Pulmonary artery endothelial cell (primary cell): ENCODE measurements at regions not wholly inside any gene's neighbourhood (a gene's known extent, or its start where the extent isn't known, plus 50 kb on each side); places are given as distances from the start of the nearest gene placed in this dataset.

Source experiments
- DNase-seq: peaks from one replicate; pipeline ENCODE4 v3.0.0-alpha.2; 2011; ENCODE audit warnings: low read depth, low spot score

DNA sequence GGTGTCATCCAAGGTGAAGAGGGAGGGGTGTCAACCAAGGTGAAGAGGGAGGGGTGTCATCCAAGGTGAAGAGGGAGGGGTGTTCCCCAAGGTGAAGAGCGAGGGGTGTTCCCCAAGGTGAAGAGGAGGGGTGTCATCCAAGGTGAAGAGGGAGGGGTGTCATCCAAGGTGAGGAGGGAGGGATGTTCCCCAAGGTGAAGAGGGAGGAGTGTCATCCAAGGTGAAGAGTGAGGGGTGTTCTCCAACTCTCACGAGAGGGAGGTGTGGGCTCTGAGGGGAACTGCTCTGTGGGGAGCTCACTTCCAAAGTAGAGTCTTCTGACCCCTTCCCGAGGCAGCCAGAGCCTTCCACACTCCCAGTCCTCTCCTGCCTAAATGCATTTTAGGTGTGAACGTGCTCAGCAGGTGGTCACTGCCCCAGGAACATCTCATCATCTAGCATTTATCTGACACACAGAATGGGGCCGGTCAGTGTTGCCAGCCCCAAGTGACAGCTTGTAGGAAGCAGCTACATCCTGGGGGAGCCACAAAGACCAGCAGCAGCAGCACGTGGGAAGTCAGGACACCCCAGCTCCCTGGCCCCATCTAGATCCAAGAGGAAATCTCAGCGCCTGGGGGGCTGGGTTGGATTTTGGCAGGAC, 323.8 kb downstream of the GLRX3 start:
- no peak for DNase-seq

DNA sequence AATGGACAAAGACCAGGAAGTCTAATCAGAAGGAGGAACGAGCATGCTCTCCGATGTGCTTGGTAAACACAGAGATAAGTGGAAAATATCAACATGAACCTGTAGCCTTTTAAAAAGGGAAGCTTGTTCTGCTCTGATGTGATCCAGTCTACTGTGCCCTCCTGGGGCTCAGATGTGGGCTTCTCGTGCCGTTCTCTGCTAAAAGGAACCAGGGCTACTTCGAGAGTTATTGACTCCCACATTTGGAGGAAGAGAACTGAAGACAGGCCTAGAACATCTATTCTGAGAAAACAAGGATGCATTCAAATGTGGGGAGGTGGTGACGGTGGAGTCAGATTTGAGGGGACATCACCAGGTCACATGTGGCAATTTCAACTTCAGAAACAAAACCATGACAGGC, 325.4 kb downstream of the GLRX3 start:
- DNase-seq = no peak

DNA sequence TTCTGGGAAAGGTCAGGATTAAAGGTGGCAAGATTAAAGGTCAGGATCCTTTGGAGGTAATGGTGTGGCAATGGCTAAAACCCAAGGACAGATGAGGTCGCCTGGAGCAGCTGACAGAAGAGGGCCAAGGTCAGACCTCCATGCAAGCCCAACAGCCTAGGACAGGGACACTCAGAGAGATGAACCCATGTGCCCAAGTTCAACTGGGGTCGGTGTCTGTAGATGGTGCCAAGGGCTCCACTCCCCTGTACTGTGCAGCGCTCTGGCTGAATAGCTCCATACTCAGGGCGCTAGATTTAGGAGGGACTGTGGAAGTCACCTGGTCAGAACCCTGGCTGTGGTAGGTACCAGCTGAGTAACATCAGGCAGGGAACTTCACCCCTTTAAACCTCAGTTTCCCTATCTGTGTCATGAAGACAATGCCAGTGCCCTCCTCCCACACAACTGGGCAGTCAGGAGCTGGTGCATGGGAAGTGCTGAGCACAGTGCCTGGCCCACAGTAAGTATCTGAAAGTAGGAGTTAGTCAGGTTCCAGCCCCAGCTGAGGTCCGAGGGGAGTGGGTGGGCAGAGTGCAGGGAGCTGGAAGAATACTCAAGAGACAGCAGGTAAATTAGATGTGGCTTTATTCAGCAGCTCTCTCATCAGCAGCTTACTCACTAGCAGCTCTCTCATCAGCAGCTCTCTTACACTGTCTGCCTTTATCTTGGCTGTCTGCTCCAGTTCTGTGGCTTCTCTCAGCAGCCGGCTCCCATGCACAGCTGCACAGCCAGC, 327.1 kb downstream of the GLRX3 start:
- no peak for DNase-seq

DNA sequence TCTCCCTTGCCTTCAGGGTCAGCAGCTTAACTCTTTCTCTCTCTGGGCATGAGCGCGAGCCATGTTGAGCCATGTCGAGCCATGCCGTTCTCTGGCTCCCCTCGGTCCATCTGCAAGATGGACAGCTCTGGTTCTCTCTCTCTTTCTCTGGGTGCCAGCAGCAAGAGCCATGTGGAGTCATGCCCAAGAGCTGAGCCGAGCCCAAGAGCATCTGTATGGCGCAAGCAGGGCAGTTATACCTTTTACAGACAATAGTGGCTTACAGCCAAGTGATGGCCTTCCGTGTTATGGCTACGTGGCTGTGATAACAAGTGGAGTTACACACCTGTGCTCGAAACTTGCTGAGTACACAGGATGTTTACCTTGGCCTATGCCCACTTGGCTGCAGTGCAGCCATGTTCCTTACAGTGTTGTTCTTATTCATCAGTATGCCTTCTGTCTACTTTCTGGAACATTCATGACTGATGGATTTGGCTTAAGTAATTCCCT, 327.7 kb downstream of the GLRX3 start:
- no peak for DNase-seq

DNA sequence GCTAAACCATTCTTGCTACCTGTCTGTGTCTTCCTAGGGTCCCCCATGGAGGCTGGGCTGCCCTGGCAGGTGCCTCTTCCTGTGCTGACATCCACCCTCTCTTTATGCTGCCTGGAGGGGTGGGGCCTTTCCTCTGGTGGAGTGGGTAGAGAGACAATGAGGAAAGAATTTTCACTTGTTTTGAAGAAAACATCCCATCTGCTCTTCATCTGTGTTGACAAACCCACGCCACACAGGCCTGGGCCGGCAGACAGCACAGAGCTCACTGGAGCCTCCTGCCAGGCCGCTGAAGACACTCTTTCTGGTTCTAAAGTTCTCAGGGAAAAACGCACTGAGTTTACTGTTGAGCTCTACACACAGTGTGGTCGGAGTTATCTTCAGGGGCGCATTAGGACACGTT, 328.2 kb downstream of the GLRX3 start:
- DNase-seq = no peak

DNA sequence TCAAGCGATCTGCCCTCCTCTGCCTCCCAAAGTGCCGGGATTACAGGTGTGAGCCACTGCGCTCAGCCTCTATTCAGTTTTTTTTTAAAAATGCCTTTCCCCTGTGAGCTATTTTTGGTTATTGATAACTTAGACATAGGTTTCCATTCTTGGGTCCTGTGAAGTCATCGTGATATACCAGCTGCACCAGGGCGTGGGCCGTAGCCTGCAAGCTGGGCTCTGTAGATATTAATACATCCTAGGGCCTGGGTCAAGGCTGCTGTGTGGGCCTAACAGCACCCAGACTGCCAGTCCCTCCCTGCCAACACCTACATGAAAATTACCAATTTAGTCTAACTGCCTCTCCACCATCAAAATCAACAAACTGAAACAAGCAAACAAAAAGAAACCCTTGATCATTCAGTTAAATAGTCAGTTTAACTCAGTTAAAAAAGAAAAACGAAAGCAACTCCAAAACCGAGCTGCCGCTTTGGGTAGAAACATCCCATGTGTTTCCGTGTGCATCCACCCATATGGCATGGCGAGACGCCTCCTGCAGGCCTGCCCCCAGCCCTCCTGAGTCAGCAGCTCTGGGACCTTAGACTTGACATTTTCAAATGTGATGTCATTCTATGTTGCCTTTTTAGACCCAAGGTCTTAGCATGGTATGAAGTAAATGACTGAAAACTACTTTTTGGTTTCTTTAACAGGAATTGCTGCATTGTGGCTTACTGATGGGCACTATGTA, 330.2 kb downstream of the GLRX3 start:
- no peak for DNase-seq

DNA sequence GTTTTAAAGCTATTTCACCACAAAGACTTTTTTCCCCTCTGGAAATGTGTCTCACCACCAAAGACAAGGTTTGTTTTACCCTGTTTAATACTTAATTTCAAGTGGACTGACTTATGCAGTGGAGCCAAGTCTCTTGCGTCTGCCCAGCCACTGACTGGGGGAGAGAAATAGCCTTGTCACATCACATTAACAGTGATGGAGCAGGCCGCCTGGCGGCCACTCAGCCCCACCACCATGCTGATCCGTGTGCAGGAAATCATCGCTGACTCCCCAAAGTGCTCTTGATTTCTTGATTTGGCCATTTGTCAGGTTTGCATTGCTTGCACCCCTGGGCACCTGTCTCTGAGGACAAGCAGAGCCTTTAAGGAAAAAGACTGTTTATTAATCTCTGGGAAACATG, 334.1 kb downstream of the GLRX3 start:
- DNase-seq = no peak

DNA sequence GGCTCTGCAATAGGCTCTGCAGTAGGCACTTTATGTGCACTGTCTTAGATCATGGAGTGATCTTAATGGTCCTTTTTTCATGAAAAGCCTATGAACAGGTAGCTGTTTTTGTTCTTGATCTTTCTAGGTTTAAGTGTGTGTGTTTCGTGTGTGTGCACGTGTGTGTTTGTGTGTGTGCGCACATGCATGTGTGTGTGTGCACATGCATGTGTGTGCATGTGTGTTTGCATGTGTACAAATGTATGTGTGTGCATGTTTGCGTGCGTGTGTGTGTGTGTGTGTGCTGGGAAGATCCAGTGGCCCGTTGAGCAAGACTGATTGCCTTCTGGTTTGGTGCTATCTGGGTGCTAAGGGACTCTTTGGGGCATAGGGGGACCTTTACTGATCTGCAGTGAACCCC, 334.8 kb downstream of the GLRX3 start:
- no peak for DNase-seq

DNA sequence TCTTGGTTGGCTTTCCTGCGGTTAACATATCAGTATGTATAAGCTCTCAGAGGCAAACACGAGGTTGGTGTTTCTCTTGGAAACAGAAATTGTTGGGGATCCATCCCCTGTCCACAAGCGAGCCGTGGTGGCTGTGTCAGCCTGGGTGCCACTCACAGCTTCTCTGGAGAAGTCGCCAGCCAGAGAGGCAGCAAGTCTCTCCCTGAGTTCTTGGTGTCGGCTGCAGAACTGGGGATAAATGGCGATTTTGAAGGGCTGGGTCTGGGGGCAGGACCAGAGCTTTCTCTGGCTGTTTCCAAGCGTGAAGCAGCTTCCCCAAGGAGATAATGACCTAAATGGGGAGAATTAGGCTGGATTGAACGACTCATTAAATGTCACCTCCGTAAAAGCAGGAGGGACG, 335.3 kb downstream of the GLRX3 start:
- no peak for DNase-seq

DNA sequence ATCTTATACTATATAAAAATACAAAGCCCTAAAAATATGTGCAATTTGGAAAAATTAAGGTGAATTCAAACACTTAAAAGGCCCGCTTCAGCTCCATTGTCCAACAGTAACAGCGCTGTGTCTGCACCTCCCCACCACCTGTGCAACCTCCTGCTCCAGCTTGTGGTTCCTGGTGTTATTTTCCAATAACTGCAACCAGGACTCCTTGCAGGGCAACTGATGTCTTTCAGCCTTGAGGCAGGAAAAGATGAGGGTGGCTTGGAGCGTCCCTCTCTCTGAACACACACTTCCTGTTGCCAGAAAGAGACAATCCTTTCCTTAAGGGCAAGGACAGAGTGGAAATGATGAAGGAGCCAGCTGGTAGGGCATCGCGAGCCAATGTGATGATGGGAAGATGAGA, 336.0 kb downstream of the GLRX3 start:
- no peak for DNase-seq

DNA sequence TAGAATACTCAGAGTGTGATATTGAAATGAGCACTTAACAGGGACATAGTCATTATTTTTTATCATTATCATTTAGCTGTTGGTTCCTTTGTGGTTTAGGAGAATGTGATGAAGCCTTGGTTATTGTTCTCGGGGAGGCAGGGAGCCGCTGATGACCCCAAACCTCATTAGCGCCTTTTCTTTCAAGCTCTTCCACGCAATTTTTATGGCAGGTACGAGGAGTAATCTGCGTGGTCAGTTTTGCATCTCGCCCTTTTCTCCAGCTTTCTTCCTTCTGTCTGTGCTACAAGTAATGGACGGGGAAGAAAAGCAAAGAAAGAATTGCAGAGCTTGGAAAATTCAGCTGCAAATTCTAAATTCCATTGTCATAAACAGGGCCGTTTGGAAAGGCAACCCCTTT, 338.4 kb downstream of the GLRX3 start:
- no peak for DNase-seq

DNA sequence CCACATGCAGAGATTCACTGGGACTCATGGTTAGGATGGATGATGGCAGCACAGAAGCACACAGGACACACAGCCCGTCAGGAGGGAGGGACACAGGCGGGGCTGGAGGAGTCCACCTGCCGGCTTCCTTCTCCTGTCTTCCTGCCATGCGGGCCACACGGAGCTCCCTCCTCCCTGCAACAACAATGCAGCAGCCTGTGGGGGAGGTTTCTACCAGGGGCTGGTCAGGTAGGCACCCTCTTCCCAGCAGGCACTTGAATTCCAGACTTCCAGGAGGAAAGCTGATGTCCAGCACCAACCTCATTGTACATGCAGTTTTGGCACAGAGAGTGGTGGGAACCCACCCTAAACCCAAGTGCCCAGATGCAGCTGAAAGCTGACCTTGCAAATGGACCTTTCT, 341.2 kb downstream of the GLRX3 start:
- no peak for DNase-seq

DNA sequence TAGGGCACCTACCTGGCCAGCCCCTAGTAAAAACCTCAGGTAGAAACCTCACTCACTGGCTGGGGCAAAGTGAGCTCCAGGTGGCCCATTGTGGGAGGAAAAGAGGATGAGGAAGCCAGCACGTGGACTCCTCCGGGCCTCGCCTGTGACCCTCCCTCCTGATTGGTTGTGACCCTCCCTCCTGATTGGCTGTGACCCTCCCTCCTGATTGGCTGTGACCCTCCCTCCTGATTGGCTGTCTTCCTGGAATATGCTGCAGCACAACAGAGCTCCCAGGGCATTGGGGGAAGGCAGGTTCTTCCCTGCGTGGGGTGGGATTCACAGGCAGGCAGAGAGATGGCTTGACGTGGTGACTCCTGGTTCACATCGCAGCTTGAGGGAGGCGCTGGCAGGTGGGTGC, 343.0 kb downstream of the GLRX3 start:
- no peak for DNase-seq

DNA sequence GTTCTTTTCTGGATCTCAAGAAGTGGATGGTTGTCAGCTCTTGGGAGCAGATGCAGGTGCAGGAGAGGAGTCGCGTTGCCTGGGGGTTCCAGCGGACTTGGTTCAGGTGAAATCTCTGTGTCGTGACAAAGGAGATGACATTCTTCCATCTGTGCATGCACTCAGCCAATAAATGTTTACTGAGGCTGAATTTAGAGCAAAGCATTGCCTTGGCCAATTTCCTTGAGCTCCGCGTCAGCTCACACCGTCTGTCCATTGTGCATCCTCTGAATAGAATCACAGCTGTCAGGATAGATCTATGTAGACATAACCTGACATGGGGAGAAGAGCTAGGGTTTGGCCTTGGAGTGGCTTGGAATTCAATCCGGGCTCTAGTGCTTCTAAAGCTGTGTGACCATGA, 343.7 kb downstream of the GLRX3 start:
- DNase-seq = no peak

DNA sequence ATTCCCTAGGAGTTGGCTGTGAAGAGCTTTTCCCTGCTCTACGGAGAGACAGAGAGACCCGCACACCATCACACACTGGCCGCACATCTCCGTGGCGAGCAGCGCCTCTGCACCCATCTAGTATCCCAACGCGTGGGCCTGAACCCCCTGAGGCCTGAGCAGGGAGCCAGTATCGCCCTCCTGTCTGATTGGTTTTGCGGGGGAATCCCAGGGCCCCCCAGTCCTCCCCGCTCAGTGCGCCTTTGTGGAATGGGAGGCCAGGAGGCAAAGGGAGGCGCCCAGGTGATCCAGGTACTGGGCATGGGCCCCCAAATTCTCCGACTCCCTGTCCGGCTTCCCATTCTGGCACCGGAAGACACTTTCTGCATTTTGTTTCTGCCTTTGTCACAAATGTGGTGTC, 344.3 kb downstream of the GLRX3 start:
- no peak for DNase-seq

DNA sequence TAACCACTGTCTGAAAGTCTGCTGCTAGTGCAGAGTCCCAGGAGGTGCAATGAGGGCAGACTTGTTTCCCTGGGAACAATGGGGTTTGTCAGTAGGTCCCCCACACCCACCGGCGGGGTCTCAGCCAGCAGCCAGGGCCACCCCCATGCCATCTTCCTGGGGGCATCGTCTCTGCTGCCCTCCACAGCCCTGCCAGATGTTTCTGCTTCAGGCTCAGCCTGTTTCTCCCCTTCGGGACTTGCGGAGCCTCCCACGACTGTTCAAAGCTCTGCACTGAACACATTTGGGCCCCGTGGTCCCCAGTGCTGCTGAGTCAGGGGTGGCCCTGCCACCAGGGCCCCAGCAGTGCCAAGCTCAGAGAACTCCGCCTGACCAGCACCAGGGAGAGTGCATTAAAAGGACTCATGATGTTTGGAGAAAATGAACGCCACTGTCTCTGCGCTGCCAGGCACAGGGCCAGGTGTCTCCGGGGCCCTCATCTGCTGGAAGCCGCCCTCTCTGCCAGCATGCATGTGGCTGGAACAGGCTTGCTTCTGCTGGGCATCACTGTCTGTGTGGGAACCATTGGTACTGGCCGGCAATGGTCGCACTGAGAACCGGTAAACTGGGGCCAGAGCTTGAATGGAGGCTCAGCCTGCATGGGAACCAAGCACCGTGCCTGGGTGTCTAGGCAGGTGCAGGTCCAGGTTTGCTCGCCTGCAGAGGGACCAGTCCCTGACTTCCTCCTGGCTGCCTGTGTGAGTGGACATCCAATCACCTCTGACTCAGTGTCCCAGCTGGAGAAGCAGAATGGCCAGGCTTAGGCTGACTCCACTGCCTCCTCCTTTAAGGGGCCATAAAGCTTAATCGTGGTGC, 345.1 kb downstream of the GLRX3 start:
- DNase-seq = no peak

DNA sequence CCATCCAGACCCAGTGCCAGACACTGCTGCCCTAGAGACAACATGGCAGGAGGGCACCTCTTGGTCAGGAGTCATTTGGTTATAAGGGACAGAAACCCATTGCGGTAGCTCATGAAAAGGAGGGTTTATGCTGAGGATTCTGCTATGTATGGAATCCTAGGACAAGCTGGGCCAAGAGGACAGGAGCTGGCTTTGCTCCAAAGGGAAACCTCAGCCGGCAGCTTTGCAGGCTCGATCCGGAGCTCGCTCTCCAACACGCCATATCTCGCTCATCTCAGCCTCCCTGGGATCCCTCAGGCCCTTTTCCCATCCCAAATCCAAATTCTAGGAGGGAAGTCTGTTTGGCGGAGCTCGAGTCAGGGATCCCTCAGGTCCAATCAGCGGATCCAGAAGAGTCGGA, 345.7 kb downstream of the GLRX3 start:
- no peak for DNase-seq

DNA sequence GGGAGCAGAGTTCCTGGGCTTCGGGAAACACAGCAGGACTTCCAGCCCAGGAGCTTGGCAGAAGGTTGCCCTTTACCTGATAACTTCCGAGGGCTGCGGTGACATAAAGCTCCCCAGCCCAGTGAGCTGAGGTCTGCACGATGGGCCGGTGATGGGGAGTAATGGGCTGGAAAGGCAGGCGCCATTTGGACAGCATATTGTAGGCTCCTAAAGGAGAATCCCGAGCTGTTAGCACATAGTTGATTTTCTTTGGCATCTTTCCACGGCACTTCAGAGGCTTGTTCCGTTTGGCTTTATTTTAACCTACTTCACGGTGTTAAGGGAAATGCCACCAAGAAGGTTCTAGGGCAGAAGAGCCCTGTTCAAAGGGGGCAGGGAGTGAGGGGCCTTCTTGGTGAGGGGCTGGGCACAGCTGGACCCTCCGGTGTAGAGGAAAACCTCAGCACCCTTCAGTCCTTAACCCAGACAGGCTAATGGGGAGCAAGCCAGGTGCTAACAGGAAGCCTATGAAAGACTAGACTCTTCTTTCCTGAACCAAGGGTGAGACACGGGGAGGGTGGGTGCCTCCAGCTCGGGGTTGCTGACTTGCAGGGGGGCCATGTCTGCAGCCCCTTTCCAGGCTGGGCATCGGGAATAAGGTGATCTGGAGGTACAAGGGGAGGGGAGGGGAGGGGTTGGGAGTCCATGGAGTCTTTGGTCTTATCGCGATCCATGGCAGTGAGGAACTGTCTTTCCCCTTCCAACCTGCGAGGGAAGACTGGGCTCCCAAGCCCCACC, 347.7 kb downstream of the GLRX3 start:
- DNase-seq = no peak

DNA sequence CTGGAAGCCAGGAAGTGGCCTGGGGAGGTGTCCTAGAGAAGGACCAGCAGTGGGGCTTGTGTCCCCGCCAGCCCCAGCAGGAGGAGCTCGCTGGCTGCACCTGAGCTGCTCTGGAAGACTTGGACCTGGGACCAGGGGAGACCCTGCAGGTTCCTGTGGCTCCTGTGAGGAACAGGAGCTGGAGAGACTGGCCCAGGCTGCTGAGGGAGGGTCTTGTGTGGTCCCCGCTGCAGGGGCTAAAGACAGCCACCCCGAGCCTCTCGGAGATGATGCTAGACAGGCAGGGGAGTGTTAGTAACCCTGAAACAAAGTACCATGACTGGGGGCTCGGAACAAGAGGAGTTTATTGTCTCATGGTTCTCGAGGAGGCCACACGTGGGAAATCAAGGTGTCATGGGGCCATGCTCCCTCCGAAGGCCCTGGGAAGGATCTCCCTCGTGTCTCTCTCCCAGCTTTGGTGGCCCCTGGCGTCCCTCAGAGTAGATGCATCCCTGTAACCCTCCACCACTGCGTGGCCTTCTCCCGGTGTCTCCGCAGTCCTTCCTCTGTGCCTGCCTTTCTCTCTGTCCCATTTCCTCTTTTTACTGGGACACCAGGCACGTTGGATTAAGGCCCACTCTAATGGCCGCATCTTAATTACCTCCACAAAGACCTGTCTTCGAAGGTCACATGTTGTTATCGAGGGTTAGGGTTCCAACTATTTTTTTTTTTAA, 348.4 kb downstream of the GLRX3 start:
- DNase-seq = no peak
